Endothelial cell of umbilical vein (primary cell): ENCODE measurements at regions not wholly inside any gene's neighbourhood (a gene's known extent, or its start where the extent isn't known, plus 50 kb on each side); places are given as distances from the start of the nearest gene placed in this dataset.

Experiments
- BruUV-seq: library from RNA; stranded (reverse); fragments of 400-500 nt; replicated peaks from 2 replicates; lab custom pipeline; 2021; lab: Mats Ljungman, UMichigan
- CTCF ChIA-PET: fragments of 300-600, 350-600 bp; sonication (Branson Sonifier 250); formaldehyde crosslinking; loops from one replicate; lab custom pipeline; 2021; ENCODE audit warnings: antibody characterized with exemption, inconsistent platforms; lab: Charles Lee
- POLR2A ChIA-PET: fragments of 300-600, 350-600 bp; sonication (Branson Sonifier 250); formaldehyde crosslinking; loops from one replicate; lab custom pipeline; 2021; ENCODE audit warnings: antibody characterized with exemption, inconsistent platforms; lab: Charles Lee
- DNase-seq: peaks from one replicate; pipeline ENCODE4 v3.0.0-alpha.2; 2011; ENCODE audit warnings: low read depth, low spot score
- FAIRE-seq: peaks from 2 replicates; lab custom pipeline; 2011; peaks lifted over from hg19 to GRCh38; lab: Jason Lieb, UNC
- H2AFZ ChIP-seq: 2 replicates; pipeline ENCODE4 v1.6.0; 2012; ENCODE audit warnings: low read depth, low read length, control low read depth, inconsistent platforms
- H3K27ac ChIP-seq: 2 replicates; pipeline ENCODE4 v1.5.1; 2011; ENCODE audit warnings: low read depth, mild to moderate bottlenecking, control low read depth, low read length, moderate library complexity; ENCODE audit not compliant: insufficient read depth
- H3K27me3 ChIP-seq, 2 experiments: 2 replicates each; pipeline versions ENCODE4 v1.6.0 to v1.6.1; 2011; ENCODE audit warnings: low read length in 2 of 2, mixed read lengths in 1 of 2; ENCODE audit not compliant: control insufficient read depth in 2 of 2, insufficient read depth in 2 of 2
- H3K36me3 ChIP-seq, 2 experiments: 2 replicates in 1 of 2; 3 replicates in 1 of 2; pipeline ENCODE4 v1.5.1; 2011; ENCODE audit warnings: low read length in 2 of 2, mild to moderate bottlenecking in 1 of 2, moderate library complexity in 1 of 2; ENCODE audit not compliant: control insufficient read depth in 2 of 2, insufficient read depth in 2 of 2; ENCODE audit errors: extremely low read depth in 1 of 2
- H3K4me1 ChIP-seq: 3 replicates; pipeline ENCODE4 v1.5.1; 2011; ENCODE audit warnings: mild to moderate bottlenecking, low read length; ENCODE audit not compliant: control insufficient read depth, insufficient read depth; ENCODE audit errors: extremely low read depth
- H3K4me2 ChIP-seq: 2 replicates; pipeline ENCODE4 v1.6.1; 2011; ENCODE audit warnings: low read length, control low read depth, mixed read lengths; ENCODE audit not compliant: insufficient read depth
- H3K4me3 ChIP-seq, 3 experiments: fragments of 200-600 bp in 1 of 3; sonication (generic), shearing (Covaris generic) in 1 of 3; replicated peaks in 1 of 3; 2 replicates each; pipeline ENCODE4 v1.5.1; 2011 to 2016; ENCODE audit warnings: control low read depth in 3 of 3, low read length in 3 of 3, mild to moderate bottlenecking in 2 of 3, inconsistent platforms in 1 of 3, low read depth in 1 of 3, moderate library complexity in 1 of 3; ENCODE audit not compliant: insufficient read depth in 1 of 3
- H3K79me2 ChIP-seq: 2 replicates; pipeline ENCODE4 v1.6.0; 2012; ENCODE audit warnings: low read length, inconsistent platforms; ENCODE audit not compliant: control insufficient read depth, insufficient read depth
- H3K9ac ChIP-seq: replicated peaks from 2 replicates; pipeline ENCODE3; 2011; ENCODE audit warnings: low read length, control low read depth; ENCODE audit not compliant: insufficient read depth; ENCODE audit errors: extremely low read depth
- H3K9me1 ChIP-seq: replicated peaks from 3 replicates; pipeline ENCODE4 v1.6.0; 2011; ENCODE audit warnings: mild to moderate bottlenecking, low read length; ENCODE audit not compliant: control insufficient read depth, insufficient read depth; ENCODE audit errors: extremely low read depth
- H3K9me3 ChIP-seq: replicated peaks from 2 replicates; pipeline ENCODE4 v1.5.1; 2012; ENCODE audit warnings: low read length, inconsistent platforms; ENCODE audit not compliant: control insufficient read depth, insufficient read depth
- H4K20me1 ChIP-seq: replicated peaks from 2 replicates; pipeline ENCODE3; 2011; ENCODE audit warnings: mild to moderate bottlenecking, low read length; ENCODE audit not compliant: control insufficient read depth, insufficient read depth; ENCODE audit errors: extremely low read depth
- EZH2 ChIP-seq: IDR thresholded peaks from 2 replicates; pipeline ENCODE4 v1.6.1; 2012; ENCODE audit warnings: borderline replicate concordance, low read depth, mild to moderate bottlenecking, moderate library complexity, low read length, inconsistent platforms; ENCODE audit not compliant: severe bottlenecking
- FOS ChIP-seq: IDR thresholded peaks from 2 replicates; pipeline ENCODE4 v1.6.1; 2011; ENCODE audit warnings: mild to moderate bottlenecking, low read length, moderate library complexity, borderline replicate concordance; ENCODE audit not compliant: insufficient read depth
- GATA2 ChIP-seq: IDR thresholded peaks from 2 replicates; pipeline ENCODE4 v1.7.0; 2011; ENCODE audit warnings: low read depth, mild to moderate bottlenecking, moderate library complexity, mixed read lengths, low read length; ENCODE audit not compliant: insufficient read length, insufficient read depth
- JUN ChIP-seq: IDR thresholded peaks from 2 replicates; pipeline ENCODE4 v1.6.1; 2011; ENCODE audit warnings: borderline replicate concordance, low read depth; ENCODE audit not compliant: insufficient read length, insufficient read depth
- POLR2A ChIP-seq: IDR thresholded peaks from 2 replicates; pipeline ENCODE4 v1.6.1; 2012; ENCODE audit warnings: low read depth, mild to moderate bottlenecking, control low read depth, low read length
- POLR2AphosphoS5 ChIP-seq: IDR thresholded peaks from 2 replicates; pipeline ENCODE4 v1.6.1; 2012; ENCODE audit warnings: low read depth, mild to moderate bottlenecking, control low read depth, low read length, moderate library complexity; ENCODE audit not compliant: insufficient read depth
- dilution Hi-C: fragments of 300-500 bp; cut with MboI; formaldehyde crosslinking; loops from one replicate; pipeline ENCODE4 v1.15.0; 2019; ENCODE audit warnings: low sequenced_read_pairs; ENCODE audit not compliant: extremely low pct_ligation_motif_present
- intact Hi-C: fragments of 100-400 bp; cut with micrococcal nuclease; formaldehyde crosslinking; loops from one replicate; pipeline ENCODE4 v1.10.0; 2022
- TF ChIP-seq, protein P1 (sequence below), 2 donors: IDR thresholded peaks; 1 replicate in 1 of 2; 2 replicates in 1 of 2; pipeline ENCODE4 v1.5.1; 2011; ENCODE audit warnings: low read length in 2 of 2, mild to moderate bottlenecking in 2 of 2, moderate library complexity in 2 of 2, control low read depth in 1 of 2, inconsistent platforms in 1 of 2, low read depth in 1 of 2; ENCODE audit not compliant: insufficient read depth in 1 of 2; ENCODE audit errors: extremely low read depth in 1 of 2

DNA sequence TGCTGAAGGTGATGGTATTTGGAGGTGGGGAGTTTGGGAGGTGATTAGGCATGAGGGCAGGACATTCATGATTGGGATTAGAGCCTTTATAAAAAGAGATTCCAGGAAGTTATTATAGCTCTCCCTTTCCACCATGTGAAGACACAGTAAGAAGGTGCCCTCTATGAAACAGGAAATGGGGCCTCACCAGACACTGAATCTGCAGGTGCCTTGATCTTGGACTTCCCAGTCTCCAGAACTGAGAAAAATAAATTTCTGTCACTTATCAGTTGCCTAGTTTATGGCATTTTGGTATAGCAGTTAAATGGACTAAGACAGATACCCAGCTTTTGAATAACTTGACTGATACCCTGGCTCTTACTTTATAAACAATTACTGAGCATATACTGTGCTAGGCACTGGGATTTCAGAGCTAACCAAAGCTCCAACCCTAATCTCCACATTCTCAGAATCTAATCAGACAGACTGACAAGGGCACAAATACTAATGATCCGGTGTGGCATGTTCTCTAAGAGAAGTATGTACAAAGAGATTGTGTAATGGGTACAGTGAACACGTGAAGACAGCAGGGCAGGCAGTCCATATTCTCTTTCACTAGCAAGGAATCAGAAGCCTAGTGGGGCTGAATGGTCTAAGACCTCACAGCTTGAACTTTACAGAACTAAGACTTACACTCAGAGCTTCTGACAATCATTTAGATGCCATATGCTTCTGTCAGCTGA lies 343.1 kb downstream of the WDR72 start:
- BruUV-seq: no TSS peak
- no peaks in the 10 kb centered on the region for H3K79me2 ChIP-seq
- ChIA-PET POLR2A (no interaction called here), CTCF (no interaction called here)
- no peak overlapping the region for H3K27ac ChIP-seq
- DNase-seq: no peak
- dilution Hi-C loops (no loop called here), intact Hi-C loops (no loop called here)
- no peaks in the 10 kb centered on the region for H3K9me1 ChIP-seq
- no peaks in the 10 kb centered on the region for H4K20me1 ChIP-seq
- no peak overlapping the region for H3K4me3 ChIP-seq
- H3K4me2 ChIP-seq: no peak overlapping the region
- H3K9ac ChIP-seq: no peak overlapping the region
- H3K9me3 ChIP-seq: no peaks in the 10 kb centered on the region
- TF ChIP-seq JUN: no peak
- TF ChIP-seq POLR2AphosphoS5: no peak
- no peak for TF ChIP-seq GATA2
- TF ChIP-seq FOS: no peak
- no peak for TF ChIP-seq POLR2A
- no peak for TF ChIP-seq EZH2
- TF ChIP-seq, protein P1, sequence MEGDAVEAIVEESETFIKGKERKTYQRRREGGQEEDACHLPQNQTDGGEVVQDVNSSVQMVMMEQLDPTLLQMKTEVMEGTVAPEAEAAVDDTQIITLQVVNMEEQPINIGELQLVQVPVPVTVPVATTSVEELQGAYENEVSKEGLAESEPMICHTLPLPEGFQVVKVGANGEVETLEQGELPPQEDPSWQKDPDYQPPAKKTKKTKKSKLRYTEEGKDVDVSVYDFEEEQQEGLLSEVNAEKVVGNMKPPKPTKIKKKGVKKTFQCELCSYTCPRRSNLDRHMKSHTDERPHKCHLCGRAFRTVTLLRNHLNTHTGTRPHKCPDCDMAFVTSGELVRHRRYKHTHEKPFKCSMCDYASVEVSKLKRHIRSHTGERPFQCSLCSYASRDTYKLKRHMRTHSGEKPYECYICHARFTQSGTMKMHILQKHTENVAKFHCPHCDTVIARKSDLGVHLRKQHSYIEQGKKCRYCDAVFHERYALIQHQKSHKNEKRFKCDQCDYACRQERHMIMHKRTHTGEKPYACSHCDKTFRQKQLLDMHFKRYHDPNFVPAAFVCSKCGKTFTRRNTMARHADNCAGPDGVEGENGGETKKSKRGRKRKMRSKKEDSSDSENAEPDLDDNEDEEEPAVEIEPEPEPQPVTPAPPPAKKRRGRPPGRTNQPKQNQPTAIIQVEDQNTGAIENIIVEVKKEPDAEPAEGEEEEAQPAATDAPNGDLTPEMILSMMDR (IDR thresholded peaks at IDR 0.05; ENCODE audit: extremely low read depth in 1 of 2, insufficient read depth in 1 of 2, low read depth in 1 of 2, low read length in 2 of 2): no peak
- no peaks in the 10 kb centered on the region for H3K4me1 ChIP-seq
- no peaks in the 10 kb centered on the region for H3K27me3 ChIP-seq
- no peaks in the 10 kb centered on the region for H3K36me3 ChIP-seq
- no peak overlapping the region for H2AFZ ChIP-seq
- no peak for FAIRE-seq
